ENCODE measurements at regions not wholly inside any gene's neighbourhood (a gene's known extent, or its start where the extent isn't known, plus 50 kb on each side); places are given as distances from the start of the nearest gene placed in this dataset.

GRCh38 chr3:89570465-89570864 lies 463.0 kb downstream of the EPHA3 start:
- Histone ChIP-seq H3K4me2 (no peak overlapping the region), H3K4me3 (no peak overlapping the region), H3K27ac (no peak overlapping the region), H3K4me1 (no peaks in the 10 kb centered on the region), H3K9me3 (no peaks in the 10 kb centered on the region)
- WGBS (ENCODE audit: missing lambda C conversion rate), result 18% methylated on average over 6 of the region's 6 CpGs
- POLR2A ChIA-PET, result no interaction called here
- FAIRE-seq, result no peak
- TF ChIP-seq, protein P1, sequence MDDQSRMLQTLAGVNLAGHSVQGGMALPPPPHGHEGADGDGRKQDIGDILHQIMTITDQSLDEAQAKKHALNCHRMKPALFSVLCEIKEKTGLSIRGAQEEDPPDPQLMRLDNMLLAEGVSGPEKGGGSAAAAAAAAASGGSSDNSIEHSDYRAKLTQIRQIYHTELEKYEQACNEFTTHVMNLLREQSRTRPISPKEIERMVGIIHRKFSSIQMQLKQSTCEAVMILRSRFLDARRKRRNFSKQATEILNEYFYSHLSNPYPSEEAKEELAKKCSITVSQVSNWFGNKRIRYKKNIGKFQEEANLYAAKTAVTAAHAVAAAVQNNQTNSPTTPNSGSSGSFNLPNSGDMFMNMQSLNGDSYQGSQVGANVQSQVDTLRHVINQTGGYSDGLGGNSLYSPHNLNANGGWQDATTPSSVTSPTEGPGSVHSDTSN (IDR thresholded peaks at IDR 0.05), result no peak
- TF ChIP-seq EP300 (IDR thresholded peaks at IDR 0.05) (no peak), HOXB5 (CRISPR knock-in tag; IDR thresholded peaks at IDR 0.05) (no peak), HOXA7 (CRISPR knock-in tag; IDR thresholded peaks at IDR 0.05) (no peak), MYC (IDR thresholded peaks at IDR 0.05; ENCODE audit: borderline replicate concordance, low read length) (no peak), BCL3 (IDR thresholded peaks at IDR 0.05) (no peak), CBX2 (IDR thresholded peaks at IDR 0.05; ENCODE audit: borderline replicate concordance, low read depth) (no peak), CEBPB (IDR thresholded peaks at IDR 0.05) (no peak), HEYL (CRISPR knock-in tag; IDR thresholded peaks at IDR 0.05) (no peak), ESRRA (IDR thresholded peaks at IDR 0.05; ENCODE audit: borderline replicate concordance, low read length) (no peak), FOXS1 (CRISPR knock-in tag; IDR thresholded peaks at IDR 0.05) (no peak), JUN (IDR thresholded peaks at IDR 0.05) (no peak), PHF8 (IDR thresholded peaks at IDR 0.05; ENCODE audit: borderline replicate concordance, low read depth) (no peak), FOSL2 (IDR thresholded peaks at IDR 0.05) (no peak), FOSL2 (CRISPR knock-in tag; IDR thresholded peaks at IDR 0.05) (no peak)
- TF ChIP-seq, protein P2, sequence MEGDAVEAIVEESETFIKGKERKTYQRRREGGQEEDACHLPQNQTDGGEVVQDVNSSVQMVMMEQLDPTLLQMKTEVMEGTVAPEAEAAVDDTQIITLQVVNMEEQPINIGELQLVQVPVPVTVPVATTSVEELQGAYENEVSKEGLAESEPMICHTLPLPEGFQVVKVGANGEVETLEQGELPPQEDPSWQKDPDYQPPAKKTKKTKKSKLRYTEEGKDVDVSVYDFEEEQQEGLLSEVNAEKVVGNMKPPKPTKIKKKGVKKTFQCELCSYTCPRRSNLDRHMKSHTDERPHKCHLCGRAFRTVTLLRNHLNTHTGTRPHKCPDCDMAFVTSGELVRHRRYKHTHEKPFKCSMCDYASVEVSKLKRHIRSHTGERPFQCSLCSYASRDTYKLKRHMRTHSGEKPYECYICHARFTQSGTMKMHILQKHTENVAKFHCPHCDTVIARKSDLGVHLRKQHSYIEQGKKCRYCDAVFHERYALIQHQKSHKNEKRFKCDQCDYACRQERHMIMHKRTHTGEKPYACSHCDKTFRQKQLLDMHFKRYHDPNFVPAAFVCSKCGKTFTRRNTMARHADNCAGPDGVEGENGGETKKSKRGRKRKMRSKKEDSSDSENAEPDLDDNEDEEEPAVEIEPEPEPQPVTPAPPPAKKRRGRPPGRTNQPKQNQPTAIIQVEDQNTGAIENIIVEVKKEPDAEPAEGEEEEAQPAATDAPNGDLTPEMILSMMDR (IDR thresholded peaks at IDR 0.05), result no peak
- TF ChIP-seq, protein P3, sequence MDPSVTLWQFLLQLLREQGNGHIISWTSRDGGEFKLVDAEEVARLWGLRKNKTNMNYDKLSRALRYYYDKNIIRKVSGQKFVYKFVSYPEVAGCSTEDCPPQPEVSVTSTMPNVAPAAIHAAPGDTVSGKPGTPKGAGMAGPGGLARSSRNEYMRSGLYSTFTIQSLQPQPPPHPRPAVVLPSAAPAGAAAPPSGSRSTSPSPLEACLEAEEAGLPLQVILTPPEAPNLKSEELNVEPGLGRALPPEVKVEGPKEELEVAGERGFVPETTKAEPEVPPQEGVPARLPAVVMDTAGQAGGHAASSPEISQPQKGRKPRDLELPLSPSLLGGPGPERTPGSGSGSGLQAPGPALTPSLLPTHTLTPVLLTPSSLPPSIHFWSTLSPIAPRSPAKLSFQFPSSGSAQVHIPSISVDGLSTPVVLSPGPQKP (IDR thresholded peaks at IDR 0.05; ENCODE audit: low read depth, low read length), result no peak
- no peak for ATAC-seq
- DNase-seq (ENCODE audit: low read depth in 1 of 2, low spot score in 1 of 2), result no peak
- CTCF ChIA-PET, result no interaction called here

DNA sequence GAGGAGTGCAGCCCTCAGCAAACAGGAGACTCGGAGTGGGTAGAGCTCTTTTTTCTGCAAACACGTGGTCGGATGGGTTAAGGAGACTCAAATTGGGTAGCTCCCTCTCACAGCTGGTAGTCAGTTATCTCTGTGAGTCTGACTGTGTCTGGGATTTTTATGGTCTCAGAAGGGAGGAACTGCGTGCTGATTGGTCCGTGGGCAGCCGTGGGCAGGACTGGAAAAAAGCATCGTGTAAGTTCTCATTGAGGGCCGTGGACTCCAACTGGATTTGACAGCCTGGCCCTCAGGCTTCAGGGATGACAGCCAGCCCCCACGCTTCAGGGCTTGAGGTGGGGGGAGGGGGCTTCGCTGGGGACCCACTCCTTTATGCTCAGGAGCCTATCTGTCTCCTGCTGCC lies 463.9 kb downstream of the EPHA3 start:
- 12% methylated on average over 5 of the region's 10 CpGs for WGBS (ENCODE audit: missing lambda C conversion rate)
- POLR2A ChIA-PET, result no interaction called here
- no peak for FAIRE-seq

More for the DNA sequence above, 463.9 kb downstream of the EPHA3 start:
- Histone ChIP-seq H3K4me3 (no peak overlapping the region), H3K27ac (no peak overlapping the region), H3K9me3 (no peaks in the 10 kb centered on the region), H3K4me2 (no peak overlapping the region), H3K4me1 (no peaks in the 10 kb centered on the region)
- ATAC-seq, result no peak
- TF ChIP-seq HEYL (CRISPR knock-in tag; IDR thresholded peaks at IDR 0.05) (no peak), ZC3H11A (IDR thresholded peaks at IDR 0.05) (no peak), RFX5 (IDR thresholded peaks at IDR 0.05) (no peak), MAZ (IDR thresholded peaks at IDR 0.05; ENCODE audit: borderline replicate concordance, low read depth, low read length) (no peak), BCL3 (IDR thresholded peaks at IDR 0.05) (no peak), CEBPB (IDR thresholded peaks at IDR 0.05) (no peak), POLR2A (IDR thresholded peaks at IDR 0.05; ENCODE audit: low read length) (no peak), ZNF302 (CRISPR knock-in tag; IDR thresholded peaks at IDR 0.05) (no peak), CHD4 (IDR thresholded peaks at IDR 0.05; ENCODE audit: borderline replicate concordance) (no peak), TFCP2L1 (CRISPR knock-in tag; IDR thresholded peaks at IDR 0.05) (no peak), TP53 (CRISPR knock-in tag; IDR thresholded peaks at IDR 0.05) (no peak), KDM1A (IDR thresholded peaks at IDR 0.05; ENCODE audit: low read depth) (no peak)
- TF ChIP-seq, protein P4, sequence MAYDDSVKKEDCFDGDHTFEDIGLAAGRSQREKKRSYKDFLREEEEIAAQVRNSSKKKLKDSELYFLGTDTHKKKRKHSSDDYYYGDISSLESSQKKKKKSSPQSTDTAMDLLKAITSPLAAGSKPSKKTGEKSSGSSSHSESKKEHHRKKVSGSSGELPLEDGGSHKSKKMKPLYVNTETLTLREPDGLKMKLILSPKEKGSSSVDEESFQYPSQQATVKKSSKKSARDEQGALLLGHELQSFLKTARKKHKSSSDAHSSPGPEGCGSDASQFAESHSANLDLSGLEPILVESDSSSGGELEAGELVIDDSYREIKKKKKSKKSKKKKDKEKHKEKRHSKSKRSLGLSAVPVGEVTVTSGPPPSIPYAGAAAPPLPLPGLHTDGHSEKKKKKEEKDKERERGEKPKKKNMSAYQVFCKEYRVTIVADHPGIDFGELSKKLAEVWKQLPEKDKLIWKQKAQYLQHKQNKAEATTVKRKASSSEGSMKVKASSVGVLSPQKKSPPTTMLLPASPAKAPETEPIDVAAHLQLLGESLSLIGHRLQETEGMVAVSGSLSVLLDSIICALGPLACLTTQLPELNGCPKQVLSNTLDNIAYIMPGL (CRISPR knock-in tag; IDR thresholded peaks at IDR 0.05; ENCODE audit: borderline replicate concordance), result no peak
- TF ChIP-seq, protein P1 (IDR thresholded peaks at IDR 0.05), result no peak
- CTCF ChIA-PET, result no interaction called here
- no peak for DNase-seq (ENCODE audit: low read depth in 1 of 2, low spot score in 1 of 2)
